Panc1 (cell line): ENCODE measurements at regions not wholly inside any gene's neighbourhood (a gene's known extent, or its start where the extent isn't known, plus 50 kb on each side); places are given as distances from the start of the nearest gene placed in this dataset.

Source experiments
- ATAC-seq: fragments of 200-7000 bp; cut with Tn5 transposase; 2 replicates; pipeline ENCODE4 v1.9.1; 2020; ENCODE audit warnings: mild to moderate bottlenecking, moderate library complexity
- BruUV-seq: library from RNA; stranded (reverse); fragments of 400-500 nt; replicated peaks from 2 replicates; lab custom pipeline; 2021; lab: Mats Ljungman, UMichigan
- CTCF ChIA-PET: fragments of 300-600 bp; sonication (Branson Sonifier 250); formaldehyde crosslinking; loops from one replicate; lab custom pipeline; 2022; ENCODE audit warnings: antibody characterized with exemption; lab: Charles Lee
- POLR2A ChIA-PET: fragments of 300-600 bp; sonication (Branson Sonifier 250); formaldehyde crosslinking; loops from one replicate; lab custom pipeline; 2022; ENCODE audit warnings: antibody characterized with exemption; lab: Charles Lee
- DNase-seq: peaks from one replicate; pipeline ENCODE4 v3.0.0-alpha.2; 2010; ENCODE audit warnings: low read depth, low spot score
- H3K27ac ChIP-seq: 2 replicates; pipeline ENCODE4 v1.5.1; 2011; ENCODE audit warnings: mild to moderate bottlenecking, low read length, inconsistent platforms
- H3K27me3 ChIP-seq: fragments of 200-500 bp; sonication (Bioruptor generic); 2 replicates; pipeline ENCODE4 v1.6.0; 2014; ENCODE audit warnings: low read length, inconsistent platforms; ENCODE audit not compliant: control insufficient read depth, insufficient read depth
- H3K36me3 ChIP-seq: fragments of 200-500 bp; sonication (Bioruptor generic); 2 replicates; pipeline ENCODE4 v1.5.1; 2014; ENCODE audit warnings: inconsistent platforms, mild to moderate bottlenecking, low read length, moderate library complexity; ENCODE audit not compliant: control insufficient read depth, insufficient read depth
- H3K4me1 ChIP-seq: 2 replicates; pipeline ENCODE4 v1.5.1; 2011; ENCODE audit warnings: inconsistent platforms, mild to moderate bottlenecking, low read length, moderate library complexity; ENCODE audit not compliant: control insufficient read depth, insufficient read depth
- H3K4me3 ChIP-seq, 2 experiments: 2 replicates each; pipeline ENCODE4 v1.5.1; 2011 to 2012; ENCODE audit warnings: low read depth in 2 of 2, low read length in 2 of 2, mild to moderate bottlenecking in 2 of 2, inconsistent platforms in 1 of 2, moderate library complexity in 1 of 2
- H3K9me3 ChIP-seq: fragments of 200-500 bp; sonication (Bioruptor generic); 2 replicates; pipeline ENCODE4 v1.5.1; 2014; ENCODE audit warnings: low read depth, mild to moderate bottlenecking, inconsistent platforms, low read length, moderate library complexity; ENCODE audit not compliant: control insufficient read depth, insufficient read depth
- CTCF ChIP-seq: fragments of 450-650 bp; IDR thresholded peaks from 2 replicates; pipeline ENCODE4 v1.5.1; 2017; ENCODE audit warnings: mild to moderate bottlenecking
- POLR2AphosphoS5 ChIP-seq: IDR thresholded peaks from 2 replicates; pipeline ENCODE4 v1.6.1; 2012; ENCODE audit warnings: mild to moderate bottlenecking, low read depth, low read length, moderate library complexity
- REST ChIP-seq, 2 experiments: IDR thresholded peaks; 2 replicates each; pipeline ENCODE4 v1.6.1; 2011 to 2012; ENCODE audit warnings: low read depth in 2 of 2, control low read depth in 1 of 2, low read length in 1 of 2, mild to moderate bottlenecking in 1 of 2, moderate library complexity in 1 of 2; ENCODE audit not compliant: insufficient read depth in 1 of 2
- SIN3A ChIP-seq: IDR thresholded peaks from 2 replicates; pipeline ENCODE4 v1.6.1; 2012; ENCODE audit warnings: low read depth, mild to moderate bottlenecking, low read length, moderate library complexity, borderline replicate concordance; ENCODE audit not compliant: insufficient read depth
- TCF7L2 ChIP-seq: IDR thresholded peaks from 2 replicates; pipeline ENCODE4 v1.6.1; 2011; ENCODE audit warnings: mild to moderate bottlenecking, low read depth, low read length, inconsistent platforms
- in situ Hi-C: cut with HindIII; loops from 2 replicates; pipeline ENCODE4 v1.10.0; 2016; ENCODE audit warnings: low sequenced_read_pairs, low pct_unique_long_range_greater_than_20kb
- intact Hi-C: fragments of 100-400 bp; cut with micrococcal nuclease; formaldehyde crosslinking; loops from one replicate; pipeline ENCODE4 v1.10.0; 2022; ENCODE audit not compliant: unreplicated experiment

DNA sequence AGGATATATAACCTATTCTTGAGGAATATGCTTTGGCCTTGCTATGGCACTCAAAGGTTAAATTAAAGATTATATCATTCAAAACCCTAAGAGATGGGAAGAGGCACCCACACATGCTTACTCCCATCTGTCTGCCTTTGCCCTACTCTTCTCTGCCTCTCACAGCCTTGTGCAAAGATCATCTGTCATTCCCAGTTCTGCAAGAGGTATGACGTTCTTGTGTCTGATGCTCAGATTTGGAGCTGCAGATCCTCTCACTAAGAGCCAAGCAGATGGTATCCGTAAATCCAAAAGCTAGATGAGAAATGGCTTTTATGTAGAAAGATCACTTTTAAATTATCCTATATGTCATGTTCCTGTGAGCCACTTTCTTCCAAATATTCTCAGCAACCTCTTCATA, 112.0 kb downstream of the GPR63 start:
- intact Hi-C loops: no loop called here
- Histone ChIP-seq H3K27me3 (no peaks in the 10 kb centered on the region; the same call in 1 of the 2 replicates), H3K4me1 (no peaks in the 10 kb centered on the region), H3K9me3 (peaks cover 4% of the 10 kb centered on the region; the same call in 1 of the 2 replicates), H3K4me3 (no peak overlapping the region), H3K36me3 (no peaks in the 10 kb centered on the region), H3K27ac (no peak overlapping the region)
- ATAC-seq: no peak
- in situ Hi-C loops: no loop called here
- POLR2A ChIA-PET: no interaction called here
- BruUV-seq: no TSS peak
- DNase-seq: no peak
- TF ChIP-seq TCF7L2 (no peak), SIN3A (no peak), POLR2AphosphoS5 (no peak), REST (IDR thresholded peaks at IDR 0.05; ENCODE audit: insufficient read depth in 1 of 2, low read depth in 2 of 2, low read length in 1 of 2) (no peak), CTCF (no peak)
- CTCF ChIA-PET: interaction anchor here (0.5 kb wide), 1 partner anchor 119 kb away, joined by 3 read pairs; no protein-coding TSS in a partner anchor

DNA sequence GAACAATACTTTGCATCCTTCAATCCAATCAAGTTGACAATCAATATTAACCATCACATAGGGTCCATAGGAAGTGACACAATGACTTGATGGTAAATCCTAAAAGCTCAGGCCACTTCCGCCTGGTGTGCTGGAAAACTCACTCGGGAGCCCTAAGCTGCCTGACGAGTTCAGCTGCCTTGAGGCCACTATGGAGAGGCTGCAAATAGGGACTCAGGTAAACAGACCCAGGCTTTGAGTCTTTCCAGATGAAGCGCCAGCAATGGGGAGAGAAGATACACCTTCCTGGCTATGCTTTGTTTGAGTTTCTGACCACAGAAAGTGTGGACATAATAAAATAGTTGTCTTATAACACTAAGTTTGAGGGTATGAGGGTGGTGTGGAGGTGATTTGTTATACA, 112.6 kb downstream of the GPR63 start:
- CTCF ChIA-PET: interaction anchor here (0.5 kb wide), 1 partner anchor 118 kb away, joined by 3 read pairs; no protein-coding TSS in a partner anchor
- no TSS peak for BruUV-seq
- Histone ChIP-seq H3K4me1 (no peaks in the 10 kb centered on the region), H3K36me3 (no peaks in the 10 kb centered on the region), H3K27ac (no peak overlapping the region), H3K9me3 (peaks cover 4% of the 10 kb centered on the region; the same call in 1 of the 2 replicates), H3K27me3 (no peaks in the 10 kb centered on the region; the same call in 1 of the 2 replicates), H3K4me3 (no peak overlapping the region)
- POLR2A ChIA-PET: no interaction called here
- intact Hi-C loops (no loop called here), in situ Hi-C loops (no loop called here)
- no peak for DNase-seq
- ATAC-seq: no peak
- no peak for TF ChIP-seq POLR2AphosphoS5
- TF ChIP-seq REST (IDR thresholded peaks at IDR 0.05; ENCODE audit: insufficient read depth in 1 of 2, low read depth in 2 of 2, low read length in 1 of 2): no peak
- TF ChIP-seq CTCF: no peak
- no peak for TF ChIP-seq TCF7L2
- TF ChIP-seq SIN3A: no peak
